ENCODE measurements at regions not wholly inside any gene's neighbourhood (a gene's known extent, or its start where the extent isn't known, plus 50 kb on each side); places are given as distances from the start of the nearest gene placed in this dataset.
A peak's percentile ranks its signal among the peaks of the same experiment; 100 is the strongest.

- FAIRE-seq, result no peak
- no peak for DNase-seq (ENCODE audit: insufficient read length, low spot score)
- TF ChIP-seq POLR2AphosphoS5 (IDR thresholded peaks at IDR 0.05; ENCODE audit: low read depth, low read length) (no peak), POU2F2 (IDR thresholded peaks at IDR 0.05; ENCODE audit: low read depth, low read length) (no peak), SPI1 (IDR thresholded peaks at IDR 0.05; ENCODE audit: low read depth, low read length) (no peak), PAX5 (IDR thresholded peaks at IDR 0.05; ENCODE audit: insufficient read depth, low read length, severe bottlenecking) (no peak), TAF1 (IDR thresholded peaks at IDR 0.05; ENCODE audit: low read depth, low read length) (no peak), POLR2A (IDR thresholded peaks at IDR 0.05; ENCODE audit: low read depth, low read length) (no peak)
These were observed 109.5 kb downstream of the ADRA2A start for GRCh38 chr10:111186358-111186757.

- TF ChIP-seq POU2F2 (IDR thresholded peaks at IDR 0.05; ENCODE audit: low read depth, low read length) (no peak), TAF1 (IDR thresholded peaks at IDR 0.05; ENCODE audit: low read depth, low read length) (no peak), PAX5 (IDR thresholded peaks at IDR 0.05; ENCODE audit: insufficient read depth, low read length, severe bottlenecking) (no peak), POLR2AphosphoS5 (IDR thresholded peaks at IDR 0.05; ENCODE audit: low read depth, low read length) (no peak), SPI1 (IDR thresholded peaks at IDR 0.05; ENCODE audit: low read depth, low read length) (no peak), POLR2A (IDR thresholded peaks at IDR 0.05; ENCODE audit: low read depth, low read length) (no peak)
- FAIRE-seq, result no peak
- DNase-seq (ENCODE audit: insufficient read length, low spot score), result no peak
These were observed 110.3 kb downstream of the ADRA2A start for GRCh38 chr10:111187096-111187495.

GRCh38 chr10:111199587-111199986 lies 122.8 kb downstream of the ADRA2A start:
- no peak for TF ChIP-seq POU2F2 (IDR thresholded peaks at IDR 0.05; ENCODE audit: low read depth, low read length)
- no peak for TF ChIP-seq PAX5 (IDR thresholded peaks at IDR 0.05; ENCODE audit: insufficient read depth, low read length, severe bottlenecking)
- TF ChIP-seq POLR2A (IDR thresholded peaks at IDR 0.05; ENCODE audit: low read depth, low read length), result no peak
- TF ChIP-seq POLR2AphosphoS5 (IDR thresholded peaks at IDR 0.05; ENCODE audit: low read depth, low read length), result no peak
- TF ChIP-seq TAF1 (IDR thresholded peaks at IDR 0.05; ENCODE audit: low read depth, low read length), result no peak
- DNase-seq (ENCODE audit: insufficient read length, low spot score), result no peak
- no peak for FAIRE-seq

GRCh38 chr10:111200505-111201186 lies 123.8 kb downstream of the ADRA2A start:
- FAIRE-seq (no peak), DNase-seq (ENCODE audit: insufficient read length, low spot score) (no peak)
- no peak for TF ChIP-seq POLR2AphosphoS5 (IDR thresholded peaks at IDR 0.05; ENCODE audit: low read depth, low read length)
- TF ChIP-seq PAX5 (IDR thresholded peaks at IDR 0.05; ENCODE audit: insufficient read depth, low read length, severe bottlenecking), result no peak

GRCh38 chr10:111203615-111204014 lies 126.8 kb downstream of the ADRA2A start:
- FAIRE-seq, result no peak
- TF ChIP-seq TAF1 (IDR thresholded peaks at IDR 0.05; ENCODE audit: low read depth, low read length) (no peak), POLR2A (IDR thresholded peaks at IDR 0.05; ENCODE audit: low read depth, low read length) (no peak), POLR2AphosphoS5 (IDR thresholded peaks at IDR 0.05; ENCODE audit: low read depth, low read length) (no peak), POU2F2 (IDR thresholded peaks at IDR 0.05; ENCODE audit: low read depth, low read length) (no peak), SPI1 (IDR thresholded peaks at IDR 0.05; ENCODE audit: low read depth, low read length) (no peak), PAX5 (IDR thresholded peaks at IDR 0.05; ENCODE audit: insufficient read depth, low read length, severe bottlenecking) (no peak)
- DNase-seq (ENCODE audit: insufficient read length, low spot score), result no peak

- DNase-seq (ENCODE audit: insufficient read length, low spot score) (no peak), FAIRE-seq (no peak)
- TF ChIP-seq TAF1 (IDR thresholded peaks at IDR 0.05; ENCODE audit: low read depth, low read length), result no peak
- no peak for TF ChIP-seq POU2F2 (IDR thresholded peaks at IDR 0.05; ENCODE audit: low read depth, low read length)
- no peak for TF ChIP-seq PAX5 (IDR thresholded peaks at IDR 0.05; ENCODE audit: insufficient read depth, low read length, severe bottlenecking)
- TF ChIP-seq POLR2AphosphoS5 (IDR thresholded peaks at IDR 0.05; ENCODE audit: low read depth, low read length), result no peak
- no peak for TF ChIP-seq SPI1 (IDR thresholded peaks at IDR 0.05; ENCODE audit: low read depth, low read length)
- TF ChIP-seq POLR2A (IDR thresholded peaks at IDR 0.05; ENCODE audit: low read depth, low read length), result no peak
These were observed 128.0 kb downstream of the ADRA2A start for GRCh38 chr10:111204838-111205237.

- TF ChIP-seq POU2F2 (IDR thresholded peaks at IDR 0.05; ENCODE audit: low read depth, low read length) (no peak), POLR2A (IDR thresholded peaks at IDR 0.05; ENCODE audit: low read depth, low read length) (no peak), POLR2AphosphoS5 (IDR thresholded peaks at IDR 0.05; ENCODE audit: low read depth, low read length) (no peak), SPI1 (IDR thresholded peaks at IDR 0.05; ENCODE audit: low read depth, low read length) (no peak), PAX5 (IDR thresholded peaks at IDR 0.05; ENCODE audit: insufficient read depth, low read length, severe bottlenecking) (no peak), TAF1 (IDR thresholded peaks at IDR 0.05; ENCODE audit: low read depth, low read length) (no peak)
- FAIRE-seq, result no peak
- no peak for DNase-seq (ENCODE audit: insufficient read length, low spot score)
These were observed 129.7 kb downstream of the ADRA2A start for GRCh38 chr10:111206521-111206920.

- DNase-seq (ENCODE audit: insufficient read length, low spot score), result no peak
- FAIRE-seq, result peak; percentile 9
- no peak for TF ChIP-seq POU2F2 (IDR thresholded peaks at IDR 0.05; ENCODE audit: low read depth, low read length)
- TF ChIP-seq SPI1 (IDR thresholded peaks at IDR 0.05; ENCODE audit: low read depth, low read length), result no peak
- no peak for TF ChIP-seq POLR2AphosphoS5 (IDR thresholded peaks at IDR 0.05; ENCODE audit: low read depth, low read length)
- no peak for TF ChIP-seq TAF1 (IDR thresholded peaks at IDR 0.05; ENCODE audit: low read depth, low read length)
- no peak for TF ChIP-seq POLR2A (IDR thresholded peaks at IDR 0.05; ENCODE audit: low read depth, low read length)
- no peak for TF ChIP-seq PAX5 (IDR thresholded peaks at IDR 0.05; ENCODE audit: insufficient read depth, low read length, severe bottlenecking)
These were observed 130.7 kb downstream of the ADRA2A start for GRCh38 chr10:111207500-111207899.

- DNase-seq (ENCODE audit: insufficient read length, low spot score) (no peak), FAIRE-seq (no peak)
- TF ChIP-seq POLR2A (IDR thresholded peaks at IDR 0.05; ENCODE audit: low read depth, low read length) (no peak), POLR2AphosphoS5 (IDR thresholded peaks at IDR 0.05; ENCODE audit: low read depth, low read length) (no peak), TAF1 (IDR thresholded peaks at IDR 0.05; ENCODE audit: low read depth, low read length) (no peak), SPI1 (IDR thresholded peaks at IDR 0.05; ENCODE audit: low read depth, low read length) (no peak), POU2F2 (IDR thresholded peaks at IDR 0.05; ENCODE audit: low read depth, low read length) (no peak), PAX5 (IDR thresholded peaks at IDR 0.05; ENCODE audit: insufficient read depth, low read length, severe bottlenecking) (no peak)
These were observed 132.1 kb downstream of the ADRA2A start for GRCh38 chr10:111208951-111209350.

- FAIRE-seq (peak; percentile 28), DNase-seq (ENCODE audit: insufficient read length, low spot score) (no peak)
- TF ChIP-seq POU2F2 (IDR thresholded peaks at IDR 0.05; ENCODE audit: low read depth, low read length) (no peak), POLR2AphosphoS5 (IDR thresholded peaks at IDR 0.05; ENCODE audit: low read depth, low read length) (no peak), POLR2A (IDR thresholded peaks at IDR 0.05; ENCODE audit: low read depth, low read length) (no peak), TAF1 (IDR thresholded peaks at IDR 0.05; ENCODE audit: low read depth, low read length) (no peak), PAX5 (IDR thresholded peaks at IDR 0.05; ENCODE audit: insufficient read depth, low read length, severe bottlenecking) (no peak), SPI1 (IDR thresholded peaks at IDR 0.05; ENCODE audit: low read depth, low read length) (no peak)
These were observed 132.9 kb downstream of the ADRA2A start for GRCh38 chr10:111209692-111210091.

All from GM12891 (cell line).